ENCODE measurements at regions not wholly inside any gene's neighbourhood (a gene's known extent, or its start where the extent isn't known, plus 50 kb on each side); places are given as distances from the start of the nearest gene placed in this dataset.

- no peaks in the 10 kb centered on the region for H3K9me2 ChIP-seq (replicated peaks; ENCODE audit: insufficient read depth, low read length)
- no peaks in the 10 kb centered on the region for H4K20me1 ChIP-seq (ENCODE audit: insufficient read depth, low read depth, low read length)
- peaks cover 5% of the 10 kb centered on the region; the same call in 1 of the 2 replicates for H3K4me1 ChIP-seq (ENCODE audit: low read length)
- no peak overlapping the region for H3K4me3 ChIP-seq (ENCODE audit: low read length)
- no peak overlapping the region for H3K27ac ChIP-seq (ENCODE audit: low read length)
- no peak overlapping the region for H2AFZ ChIP-seq (ENCODE audit: low read length)
- no peaks in the 10 kb centered on the region for H3K79me2 ChIP-seq (ENCODE audit: low read length)
- H3K9ac ChIP-seq (ENCODE audit: low read length), result no peak overlapping the region
- H3K27me3 ChIP-seq (ENCODE audit: low read length), result no peaks in the 10 kb centered on the region
- no peaks in the 10 kb centered on the region for H3K36me3 ChIP-seq (ENCODE audit: insufficient read depth, low read length)
- no peak overlapping the region for H3K4me2 ChIP-seq (ENCODE audit: low read depth, low read length, poor library complexity, severe bottlenecking)
- H3K9me3 ChIP-seq (ENCODE audit: low read length), result no peaks in the 10 kb centered on the region
- no peak for DNase-seq
Measured at GRCh38 chr6:140050101-140050995, 675.9 kb upstream of the CITED2 start.

- H4K20me1 ChIP-seq (ENCODE audit: insufficient read depth, low read depth, low read length), result no peaks in the 10 kb centered on the region
- H3K27me3 ChIP-seq (ENCODE audit: low read length), result no peaks in the 10 kb centered on the region
- no peak overlapping the region for H3K4me2 ChIP-seq (ENCODE audit: low read depth, low read length, poor library complexity, severe bottlenecking)
- H2AFZ ChIP-seq (ENCODE audit: low read length), result no peak overlapping the region
- H3K36me3 ChIP-seq (ENCODE audit: insufficient read depth, low read length), result no peaks in the 10 kb centered on the region
- H3K79me2 ChIP-seq (ENCODE audit: low read length), result no peaks in the 10 kb centered on the region
- no peak overlapping the region for H3K27ac ChIP-seq (ENCODE audit: low read length)
- H3K4me3 ChIP-seq (ENCODE audit: low read length), result no peak overlapping the region
- H3K4me1 ChIP-seq (ENCODE audit: low read length), result peaks cover 5% of the 10 kb centered on the region; the same call in 1 of the 2 replicates
- DNase-seq, result no peak
- no peaks in the 10 kb centered on the region for H3K9me3 ChIP-seq (ENCODE audit: low read length)
- H3K9ac ChIP-seq (ENCODE audit: low read length), result no peak overlapping the region
- H3K9me2 ChIP-seq (replicated peaks; ENCODE audit: insufficient read depth, low read length), result no peaks in the 10 kb centered on the region
Measured at GRCh38 chr6:140049251-140049650, 674.8 kb upstream of the CITED2 start.

GRCh38 chr6:140048202-140048790 lies 673.8 kb upstream of the CITED2 start:
- no peak overlapping the region for H2AFZ ChIP-seq (ENCODE audit: low read length)
- H3K9ac ChIP-seq (ENCODE audit: low read length), result no peak overlapping the region
- H3K9me2 ChIP-seq (replicated peaks; ENCODE audit: insufficient read depth, low read length), result no peaks in the 10 kb centered on the region
- H3K79me2 ChIP-seq (ENCODE audit: low read length), result no peaks in the 10 kb centered on the region
- H3K4me3 ChIP-seq (ENCODE audit: low read length), result no peak overlapping the region
- no peaks in the 10 kb centered on the region for H4K20me1 ChIP-seq (ENCODE audit: insufficient read depth, low read depth, low read length)
- H3K4me1 ChIP-seq (ENCODE audit: low read length), result peaks cover 10% of the 10 kb centered on the region; the same call in 1 of the 2 replicates
- H3K27me3 ChIP-seq (ENCODE audit: low read length), result no peaks in the 10 kb centered on the region
- H3K9me3 ChIP-seq (ENCODE audit: low read length), result no peaks in the 10 kb centered on the region
- DNase-seq, result no peak
- H3K36me3 ChIP-seq (ENCODE audit: insufficient read depth, low read length), result no peaks in the 10 kb centered on the region
- H3K4me2 ChIP-seq (ENCODE audit: low read depth, low read length, poor library complexity, severe bottlenecking), result no peak overlapping the region
- no peak overlapping the region for H3K27ac ChIP-seq (ENCODE audit: low read length)

- Histone ChIP-seq H3K4me1 (ENCODE audit: low read length) (peaks cover 8% of the 10 kb centered on the region; the same call in 1 of the 2 replicates), H2AFZ (ENCODE audit: low read length) (no peak overlapping the region), H3K27ac (ENCODE audit: low read length) (no peak overlapping the region), H3K9ac (ENCODE audit: low read length) (no peak overlapping the region), H4K20me1 (ENCODE audit: insufficient read depth, low read depth, low read length) (no peaks in the 10 kb centered on the region), H3K79me2 (ENCODE audit: low read length) (no peaks in the 10 kb centered on the region), H3K9me2 (replicated peaks; ENCODE audit: insufficient read depth, low read length) (no peaks in the 10 kb centered on the region), H3K36me3 (ENCODE audit: insufficient read depth, low read length) (no peaks in the 10 kb centered on the region), H3K4me2 (ENCODE audit: low read depth, low read length, poor library complexity, severe bottlenecking) (no peak overlapping the region), H3K9me3 (ENCODE audit: low read length) (no peaks in the 10 kb centered on the region), H3K27me3 (ENCODE audit: low read length) (no peaks in the 10 kb centered on the region), H3K4me3 (ENCODE audit: low read length) (no peak overlapping the region)
- DNase-seq, result no peak
Measured at GRCh38 chr6:140047321-140047720, 672.9 kb upstream of the CITED2 start.

- no peaks in the 10 kb centered on the region for H3K9me3 ChIP-seq (ENCODE audit: low read length)
- H3K4me3 ChIP-seq (ENCODE audit: low read length), result no peak overlapping the region
- no peaks in the 10 kb centered on the region for H3K27me3 ChIP-seq (ENCODE audit: low read length)
- no peak overlapping the region for H3K9ac ChIP-seq (ENCODE audit: low read length)
- DNase-seq, result no peak
- peaks cover 9% of the 10 kb centered on the region; the same call in 1 of the 2 replicates for H3K4me1 ChIP-seq (ENCODE audit: low read length)
- H3K9me2 ChIP-seq (replicated peaks; ENCODE audit: insufficient read depth, low read length), result no peaks in the 10 kb centered on the region
- H3K4me2 ChIP-seq (ENCODE audit: low read depth, low read length, poor library complexity, severe bottlenecking), result no peak overlapping the region
- H2AFZ ChIP-seq (ENCODE audit: low read length), result no peak overlapping the region
- H3K79me2 ChIP-seq (ENCODE audit: low read length), result no peaks in the 10 kb centered on the region
- no peaks in the 10 kb centered on the region for H4K20me1 ChIP-seq (ENCODE audit: insufficient read depth, low read depth, low read length)
- no peaks in the 10 kb centered on the region for H3K36me3 ChIP-seq (ENCODE audit: insufficient read depth, low read length)
- no peak overlapping the region for H3K27ac ChIP-seq (ENCODE audit: low read length)
Measured at GRCh38 chr6:140046016-140046632, 671.7 kb upstream of the CITED2 start.

GRCh38 chr6:140045116-140045515 lies 670.7 kb upstream of the CITED2 start:
- H3K79me2 ChIP-seq (ENCODE audit: low read length), result no peaks in the 10 kb centered on the region
- DNase-seq, result no peak
- H3K27me3 ChIP-seq (ENCODE audit: low read length), result no peaks in the 10 kb centered on the region
- no peak overlapping the region for H3K4me3 ChIP-seq (ENCODE audit: low read length)
- H3K9me2 ChIP-seq (replicated peaks; ENCODE audit: insufficient read depth, low read length), result no peaks in the 10 kb centered on the region
- no peaks in the 10 kb centered on the region for H3K36me3 ChIP-seq (ENCODE audit: insufficient read depth, low read length)
- no peak overlapping the region for H3K27ac ChIP-seq (ENCODE audit: low read length)
- no peak overlapping the region for H2AFZ ChIP-seq (ENCODE audit: low read length)
- peaks cover 9% of the 10 kb centered on the region; the same call in 1 of the 2 replicates for H3K4me1 ChIP-seq (ENCODE audit: low read length)
- H3K9me3 ChIP-seq (ENCODE audit: low read length), result no peaks in the 10 kb centered on the region
- no peak overlapping the region for H3K4me2 ChIP-seq (ENCODE audit: low read depth, low read length, poor library complexity, severe bottlenecking)
- no peak overlapping the region for H3K9ac ChIP-seq (ENCODE audit: low read length)
- no peaks in the 10 kb centered on the region for H4K20me1 ChIP-seq (ENCODE audit: insufficient read depth, low read depth, low read length)

- Histone ChIP-seq H4K20me1 (ENCODE audit: insufficient read depth, low read depth, low read length) (no peaks in the 10 kb centered on the region), H3K4me2 (ENCODE audit: low read depth, low read length, poor library complexity, severe bottlenecking) (no peak overlapping the region), H3K4me1 (ENCODE audit: low read length) (peaks cover 9% of the 10 kb centered on the region; the same call in 1 of the 2 replicates), H2AFZ (ENCODE audit: low read length) (no peak overlapping the region), H3K27ac (ENCODE audit: low read length) (no peak overlapping the region), H3K79me2 (ENCODE audit: low read length) (no peaks in the 10 kb centered on the region), H3K27me3 (ENCODE audit: low read length) (no peaks in the 10 kb centered on the region), H3K9me3 (ENCODE audit: low read length) (no peaks in the 10 kb centered on the region), H3K9me2 (replicated peaks; ENCODE audit: insufficient read depth, low read length) (no peaks in the 10 kb centered on the region), H3K36me3 (ENCODE audit: insufficient read depth, low read length) (no peaks in the 10 kb centered on the region), H3K4me3 (ENCODE audit: low read length) (no peak overlapping the region), H3K9ac (ENCODE audit: low read length) (no peak overlapping the region)
- DNase-seq, result no peak
Measured at GRCh38 chr6:140044626-140045025, 670.2 kb upstream of the CITED2 start.

GRCh38 chr6:140043762-140044378 lies 669.4 kb upstream of the CITED2 start:
- Histone ChIP-seq H3K36me3 (ENCODE audit: insufficient read depth, low read length) (no peaks in the 10 kb centered on the region), H3K9me3 (ENCODE audit: low read length) (no peaks in the 10 kb centered on the region), H3K4me3 (ENCODE audit: low read length) (no peak overlapping the region), H3K79me2 (ENCODE audit: low read length) (no peaks in the 10 kb centered on the region), H2AFZ (ENCODE audit: low read length) (no peak overlapping the region), H4K20me1 (ENCODE audit: insufficient read depth, low read depth, low read length) (no peaks in the 10 kb centered on the region), H3K27me3 (ENCODE audit: low read length) (no peaks in the 10 kb centered on the region), H3K9me2 (replicated peaks; ENCODE audit: insufficient read depth, low read length) (no peaks in the 10 kb centered on the region), H3K4me1 (ENCODE audit: low read length) (peaks cover 9% of the 10 kb centered on the region; the same call in 1 of the 2 replicates), H3K27ac (ENCODE audit: low read length) (no peak overlapping the region), H3K4me2 (ENCODE audit: low read depth, low read length, poor library complexity, severe bottlenecking) (no peak overlapping the region), H3K9ac (ENCODE audit: low read length) (no peak overlapping the region)
- DNase-seq, result no peak

All from Karpas-422 (cell line).